A549 (cell line): ENCODE measurements at regions not wholly inside any gene's neighbourhood (a gene's known extent, or its start where the extent isn't known, plus 50 kb on each side); places are given as distances from the start of the nearest gene placed in this dataset.
"Not testable (repeated sequence)": the region's sequence is repeated elsewhere in the genome, so short reads cannot be mapped to it uniquely, and the experiment has no call there.

ENCODE experiments used
- MYC ChIP-seq: IDR thresholded peaks from 2 replicates; pipeline ENCODE4 v1.6.1; 2012; ENCODE audit warnings: mild to moderate bottlenecking, inconsistent platforms, low read length, improper control_type of control experiment, borderline replicate concordance
- TF ChIP-seq, protein P1 (sequence below): fragments of >200 bp; sonication (Bioruptor Twin); formaldehyde crosslinking; IDR thresholded peaks from 3 replicates; pipeline ENCODE4 v1.5.1; 2016

DNA sequence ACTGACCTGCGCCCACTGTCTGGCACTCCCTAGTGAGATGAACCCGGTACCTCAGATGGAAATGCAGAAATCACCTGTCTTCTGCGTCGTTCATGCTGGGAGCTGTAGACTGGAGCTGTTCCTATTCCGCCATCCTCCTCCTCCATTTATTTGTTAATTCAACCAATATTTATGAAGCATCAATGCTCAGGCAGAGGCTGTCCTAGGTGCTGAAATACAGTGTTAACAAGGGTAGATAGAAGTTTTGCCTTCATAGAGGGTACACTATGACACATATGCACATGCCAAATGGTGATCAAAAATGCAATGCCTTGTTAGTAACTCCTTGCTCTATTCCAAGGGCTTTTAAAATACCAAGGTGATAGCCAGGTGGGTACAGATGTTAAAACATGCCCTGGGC lies 166.0 kb upstream of the CCL2 start:
- not testable (repeated sequence) for TF ChIP-seq MYC
- TF ChIP-seq, protein P1, sequence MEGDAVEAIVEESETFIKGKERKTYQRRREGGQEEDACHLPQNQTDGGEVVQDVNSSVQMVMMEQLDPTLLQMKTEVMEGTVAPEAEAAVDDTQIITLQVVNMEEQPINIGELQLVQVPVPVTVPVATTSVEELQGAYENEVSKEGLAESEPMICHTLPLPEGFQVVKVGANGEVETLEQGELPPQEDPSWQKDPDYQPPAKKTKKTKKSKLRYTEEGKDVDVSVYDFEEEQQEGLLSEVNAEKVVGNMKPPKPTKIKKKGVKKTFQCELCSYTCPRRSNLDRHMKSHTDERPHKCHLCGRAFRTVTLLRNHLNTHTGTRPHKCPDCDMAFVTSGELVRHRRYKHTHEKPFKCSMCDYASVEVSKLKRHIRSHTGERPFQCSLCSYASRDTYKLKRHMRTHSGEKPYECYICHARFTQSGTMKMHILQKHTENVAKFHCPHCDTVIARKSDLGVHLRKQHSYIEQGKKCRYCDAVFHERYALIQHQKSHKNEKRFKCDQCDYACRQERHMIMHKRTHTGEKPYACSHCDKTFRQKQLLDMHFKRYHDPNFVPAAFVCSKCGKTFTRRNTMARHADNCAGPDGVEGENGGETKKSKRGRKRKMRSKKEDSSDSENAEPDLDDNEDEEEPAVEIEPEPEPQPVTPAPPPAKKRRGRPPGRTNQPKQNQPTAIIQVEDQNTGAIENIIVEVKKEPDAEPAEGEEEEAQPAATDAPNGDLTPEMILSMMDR, result not testable (repeated sequence)
